ENCODE measurements at regions not wholly inside any gene's neighbourhood (a gene's known extent, or its start where the extent isn't known, plus 50 kb on each side); places are given as distances from the start of the nearest gene placed in this dataset.

- no peak for DNase-seq (ENCODE audit: low read depth, low spot score)
- Histone ChIP-seq H3K27ac (ENCODE audit: low read depth, low read length) (no peak overlapping the region), H3K9me3 (ENCODE audit: control insufficient read depth, insufficient read depth, low read length) (no peaks in the 10 kb centered on the region), H3K27me3 (ENCODE audit: control insufficient read depth, insufficient read depth, low read length) (no peaks in the 10 kb centered on the region), H3K4me3 (ENCODE audit: low read depth, low read length) (no peak overlapping the region)
- ChIA-PET CTCF (no interaction called here), POLR2A (no interaction called here)
- no peak for TF ChIP-seq CTCF (IDR thresholded peaks at IDR 0.05; ENCODE audit: low read depth, low read length)
Observed at GRCh38 chr2:183227176-183227575, 102.9 kb downstream of the NUP35 start.

- TF ChIP-seq CTCF (IDR thresholded peaks at IDR 0.05; ENCODE audit: low read depth, low read length): no peak
- Histone ChIP-seq H3K27ac (ENCODE audit: low read depth, low read length) (no peak overlapping the region), H3K27me3 (ENCODE audit: control insufficient read depth, insufficient read depth, low read length) (no peaks in the 10 kb centered on the region), H3K9me3 (ENCODE audit: control insufficient read depth, insufficient read depth, low read length) (no peaks in the 10 kb centered on the region), H3K4me3 (ENCODE audit: low read depth, low read length) (no peak overlapping the region)
- POLR2A ChIA-PET: no interaction called here
- CTCF ChIA-PET: no interaction called here
- DNase-seq (ENCODE audit: low read depth, low spot score): no peak
Observed at GRCh38 chr2:183229386-183229785, 105.1 kb downstream of the NUP35 start.

- ChIA-PET CTCF (interaction anchor here (2.9 kb wide), 1 partner anchor 16 kb away, joined by 16 read pairs; no protein-coding TSS in a partner anchor), POLR2A (no interaction called here)
- H3K4me3 ChIP-seq (ENCODE audit: low read depth, low read length): no peak overlapping the region
- H3K27me3 ChIP-seq (ENCODE audit: control insufficient read depth, insufficient read depth, low read length): no peaks in the 10 kb centered on the region
- no peak for TF ChIP-seq CTCF (IDR thresholded peaks at IDR 0.05; ENCODE audit: low read depth, low read length)
- no peak for DNase-seq (ENCODE audit: low read depth, low spot score)
- H3K27ac ChIP-seq (ENCODE audit: low read depth, low read length): no peak overlapping the region
- no peaks in the 10 kb centered on the region for H3K9me3 ChIP-seq (ENCODE audit: control insufficient read depth, insufficient read depth, low read length)
Observed at GRCh38 chr2:183232161-183232865, 108.1 kb downstream of the NUP35 start.

GRCh38 chr2:183242937-183243336, 118.7 kb downstream of the NUP35 start:
- ChIA-PET POLR2A (no interaction called here), CTCF (no interaction called here)
- no peak for DNase-seq (ENCODE audit: low read depth, low spot score)
- H3K27me3 ChIP-seq (ENCODE audit: control insufficient read depth, insufficient read depth, low read length): no peaks in the 10 kb centered on the region
- H3K27ac ChIP-seq (ENCODE audit: low read depth, low read length): no peak overlapping the region
- H3K9me3 ChIP-seq (ENCODE audit: control insufficient read depth, insufficient read depth, low read length): no peaks in the 10 kb centered on the region
- no peak for TF ChIP-seq CTCF (IDR thresholded peaks at IDR 0.05; ENCODE audit: low read depth, low read length)
- no peak overlapping the region for H3K4me3 ChIP-seq (ENCODE audit: low read depth, low read length)

GRCh38 chr2:183243758-183244157, 119.5 kb downstream of the NUP35 start:
- POLR2A ChIA-PET: no interaction called here
- no peak overlapping the region for H3K4me3 ChIP-seq (ENCODE audit: low read depth, low read length)
- no peak for TF ChIP-seq CTCF (IDR thresholded peaks at IDR 0.05; ENCODE audit: low read depth, low read length)
- CTCF ChIA-PET: no interaction called here
- DNase-seq (ENCODE audit: low read depth, low spot score): no peak
- H3K27me3 ChIP-seq (ENCODE audit: control insufficient read depth, insufficient read depth, low read length): no peaks in the 10 kb centered on the region
- H3K9me3 ChIP-seq (ENCODE audit: control insufficient read depth, insufficient read depth, low read length): no peaks in the 10 kb centered on the region
- H3K27ac ChIP-seq (ENCODE audit: low read depth, low read length): no peak overlapping the region
